H9 (cell line): ENCODE measurements at regions not wholly inside any gene's neighbourhood (a gene's known extent, or its start where the extent isn't known, plus 50 kb on each side); places are given as distances from the start of the nearest gene placed in this dataset.

ENCODE experiments used
- DNase-seq: peaks from one replicate; pipeline ENCODE4 v3.0.0-alpha.2; 2017
- H2AFZ ChIP-seq: one replicate; pipeline ENCODE4 v1.6.1; 2013; ENCODE audit warnings: mild to moderate bottlenecking, low read length, control low read depth, moderate library complexity
- H2AK5ac ChIP-seq: 2 replicates; pipeline ENCODE4 v1.6.1; 2013; ENCODE audit warnings: low read length, control low read depth, mixed read lengths; ENCODE audit not compliant: insufficient read length
- H2BK120ac ChIP-seq: one replicate; pipeline ENCODE4 v1.6.1; 2013; ENCODE audit warnings: low read depth, mild to moderate bottlenecking, low read length, control low read depth, inconsistent platforms; ENCODE audit not compliant: poor library complexity, severe bottlenecking
- H2BK12ac ChIP-seq: 2 replicates; pipeline ENCODE4 v1.6.1; 2013; ENCODE audit warnings: low read length, control low read depth, mixed read lengths, low read depth; ENCODE audit not compliant: insufficient read length
- H2BK15ac ChIP-seq: 2 replicates; pipeline ENCODE4 v1.6.1; 2013; ENCODE audit warnings: low read depth, low read length, control low read depth
- H2BK20ac ChIP-seq: one replicate; pipeline ENCODE4 v1.6.1; 2013; ENCODE audit warnings: low read depth, mild to moderate bottlenecking, low read length, control low read depth, inconsistent platforms; ENCODE audit not compliant: poor library complexity, severe bottlenecking
- H2BK5ac ChIP-seq: 2 replicates; pipeline ENCODE4 v1.6.1; 2013; ENCODE audit warnings: low read length, control low read depth, mixed read lengths; ENCODE audit not compliant: insufficient read length
- H3K14ac ChIP-seq: 2 replicates; pipeline ENCODE4 v1.6.1; 2013; ENCODE audit warnings: low read length, control low read depth; ENCODE audit not compliant: insufficient read depth
- H3K18ac ChIP-seq: 2 replicates; pipeline ENCODE4 v1.6.1; 2013; ENCODE audit warnings: low read depth, mild to moderate bottlenecking, mixed read lengths, low read length, control low read depth; ENCODE audit not compliant: insufficient read length
- H3K23ac ChIP-seq: 2 replicates; pipeline ENCODE4 v1.6.1; 2013; ENCODE audit warnings: low read length, control low read depth, mixed read lengths, low read depth; ENCODE audit not compliant: insufficient read length
- H3K23me2 ChIP-seq: 2 replicates; pipeline ENCODE4 v1.6.1; 2013; ENCODE audit warnings: low read depth, mild to moderate bottlenecking, mixed read lengths, low read length, control low read depth; ENCODE audit not compliant: insufficient read length, poor library complexity, severe bottlenecking
- H3K27ac ChIP-seq: 2 replicates; pipeline ENCODE4 v1.5.1; 2013; ENCODE audit warnings: low read length, control low read depth, mixed read lengths, low read depth; ENCODE audit not compliant: insufficient read length
- H3K27me3 ChIP-seq: 2 replicates; pipeline ENCODE4 v1.6.1; 2013; ENCODE audit warnings: low read length, control low read depth, inconsistent platforms; ENCODE audit not compliant: insufficient read depth
- H3K4ac ChIP-seq: 2 replicates; pipeline ENCODE4 v1.6.1; 2013; ENCODE audit warnings: low read depth, mild to moderate bottlenecking, control low read depth, inconsistent platforms, low read length, moderate library complexity
- H3K4me1 ChIP-seq: 2 replicates; pipeline ENCODE4 v1.6.1; 2013; ENCODE audit warnings: low read length, control low read depth, inconsistent platforms; ENCODE audit not compliant: insufficient read depth
- H3K4me2 ChIP-seq: 2 replicates; pipeline ENCODE4 v1.6.1; 2013; ENCODE audit warnings: low read length, control low read depth, mixed read lengths; ENCODE audit not compliant: insufficient read length, insufficient read depth
- H3K56ac ChIP-seq: 2 replicates; pipeline ENCODE4 v1.6.1; 2013; ENCODE audit warnings: low read depth, mild to moderate bottlenecking, mixed read lengths, low read length, control low read depth; ENCODE audit not compliant: insufficient read length
- H3K79me1 ChIP-seq: 2 replicates; pipeline ENCODE4 v1.6.1; 2013; ENCODE audit warnings: low read depth, mild to moderate bottlenecking, moderate library complexity, low read length, control low read depth, inconsistent platforms; ENCODE audit not compliant: insufficient read depth, poor library complexity, severe bottlenecking
- H3K79me2 ChIP-seq: 2 replicates; pipeline ENCODE4 v1.6.1; 2013; ENCODE audit warnings: low read length, control low read depth, inconsistent platforms; ENCODE audit not compliant: insufficient read depth
- H3K9ac ChIP-seq: 2 replicates; pipeline ENCODE4 v1.6.1; 2013; ENCODE audit warnings: low read length, control low read depth, mixed read lengths; ENCODE audit not compliant: insufficient read length; ENCODE audit errors: extremely low read depth
- H3K9me3 ChIP-seq: one replicate; pipeline ENCODE4 v1.6.1; 2013; ENCODE audit warnings: low read depth, low read length, inconsistent platforms; ENCODE audit not compliant: control insufficient read depth
- H3T11ph ChIP-seq: one replicate; pipeline ENCODE4 v1.6.1; 2013; ENCODE audit warnings: mild to moderate bottlenecking, low read length, control low read depth, inconsistent platforms
- H4K20me1 ChIP-seq: one replicate; pipeline ENCODE4 v1.6.1; 2013; ENCODE audit not compliant: control insufficient read depth, insufficient read length, insufficient read depth
- H4K5ac ChIP-seq: 2 replicates; pipeline ENCODE4 v1.6.1; 2013; ENCODE audit warnings: low read depth, mild to moderate bottlenecking, mixed read lengths, low read length, control low read depth; ENCODE audit not compliant: insufficient read length
- H4K8ac ChIP-seq: replicated peaks from 2 replicates; pipeline ENCODE4 v1.6.1; 2013; ENCODE audit warnings: low read length, control low read depth, mixed read lengths, low read depth; ENCODE audit not compliant: insufficient read length
- H4K91ac ChIP-seq: 2 replicates; pipeline ENCODE4 v1.6.1; 2013; ENCODE audit warnings: low read depth, mild to moderate bottlenecking, moderate library complexity, mixed read lengths, low read length, control low read depth; ENCODE audit not compliant: insufficient read length
- H3K27ac Mint-ChIP-seq, 3 experiments: 2 replicates in 2 of 3; 3 replicates in 1 of 3; pipeline ENCODE4 v1.8.0; 2020 to 2021; ENCODE audit warnings: mixed read lengths in 3 of 3, mild to moderate bottlenecking in 1 of 3, moderate library complexity in 1 of 3
- H3K27me3 Mint-ChIP-seq: 2 replicates; pipeline ENCODE4 v1.8.0; 2021; ENCODE audit warnings: low read depth, mild to moderate bottlenecking, moderate library complexity, mixed read lengths
- H3K36me3 Mint-ChIP-seq, 3 experiments: 2 replicates in 2 of 3; 3 replicates in 1 of 3; pipeline ENCODE4 v1.8.0; 2020 to 2021; ENCODE audit warnings: low read depth in 3 of 3, mixed read lengths in 3 of 3; ENCODE audit not compliant: insufficient read depth in 1 of 3
- H3K4me1 Mint-ChIP-seq, 2 experiments: 2 replicates each; pipeline ENCODE4 v1.8.0; 2020; ENCODE audit warnings: mixed read lengths in 2 of 2
- H3K4me3 Mint-ChIP-seq, 2 experiments: 2 replicates in 1 of 2; 3 replicates in 1 of 2; pipeline ENCODE4 v1.8.0; 2020 to 2021; ENCODE audit warnings: mild to moderate bottlenecking in 2 of 2, mixed read lengths in 2 of 2, moderate library complexity in 1 of 2
- H3K9me3 Mint-ChIP-seq, 2 experiments: 2 replicates in 1 of 2; 3 replicates in 1 of 2; pipeline ENCODE4 v1.8.0; 2020; ENCODE audit warnings: mild to moderate bottlenecking in 2 of 2, mixed read lengths in 2 of 2, moderate library complexity in 1 of 2
- TF ChIP-seq, protein P1 (sequence below): fragments of 200-600 bp; sonication (generic); conservative IDR thresholded peaks from 3 replicates; pipeline ENCODE4 v1.8.0; 2021; ENCODE audit warnings: antibody characterized with exemption, mild to moderate bottlenecking

DNA sequence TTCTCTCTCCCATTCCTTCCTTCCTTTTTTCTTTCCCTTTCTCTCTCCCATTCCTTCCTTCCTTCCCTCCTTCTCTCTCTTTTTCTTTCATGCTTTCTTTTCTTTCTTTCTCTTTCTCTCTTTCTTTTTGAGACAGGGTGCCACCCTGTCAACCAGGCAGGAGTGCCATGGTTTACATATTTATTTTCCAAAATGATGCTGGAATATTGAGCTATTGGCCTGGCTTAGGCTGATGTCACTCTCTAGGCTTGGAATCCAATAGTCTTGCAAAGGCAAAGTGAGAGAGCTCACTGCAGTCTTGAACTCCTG is 159.1 kb downstream of the BAMBI start:
- H3K23ac ChIP-seq = no peak overlapping the region
- no peak overlapping the region for H3T11ph ChIP-seq
- H2AFZ ChIP-seq = no peak overlapping the region
- H3K27me3 ChIP-seq = no peaks in the 10 kb centered on the region
- no peak overlapping the region for H3K4ac ChIP-seq
- no peaks in the 10 kb centered on the region for H3K79me2 ChIP-seq
- H3K79me1 ChIP-seq = no peaks in the 10 kb centered on the region
- H2AK5ac ChIP-seq = no peak overlapping the region
- H3K56ac ChIP-seq = no peak overlapping the region
- Mint-ChIP-seq H3K4me3 (no peak overlapping the region), H3K9me3 (no peaks in the 10 kb centered on the region), H3K4me1 (no peaks in the 10 kb centered on the region), H3K27ac (no peak overlapping the region; a peak in 1 of 7 replicates), H3K27me3 (peaks cover 3% of the 10 kb centered on the region; the same call in 1 of the 2 replicates), H3K36me3 (no peaks in the 10 kb centered on the region)
- no peak overlapping the region for H3K9ac ChIP-seq
- H2BK20ac ChIP-seq = no peak overlapping the region
- H4K8ac ChIP-seq = no peak overlapping the region
- H4K20me1 ChIP-seq = no peaks in the 10 kb centered on the region
- H4K91ac ChIP-seq = no peak overlapping the region
- no peak overlapping the region for H3K14ac ChIP-seq
- H3K23me2 ChIP-seq = no peaks in the 10 kb centered on the region
- no peak overlapping the region for H2BK120ac ChIP-seq
- no peak overlapping the region for H2BK5ac ChIP-seq
- no peak overlapping the region for H3K18ac ChIP-seq
- H3K4me2 ChIP-seq = no peak overlapping the region
- DNase-seq = no peak
- no peaks in the 10 kb centered on the region for H3K9me3 ChIP-seq
- TF ChIP-seq, protein P1, sequence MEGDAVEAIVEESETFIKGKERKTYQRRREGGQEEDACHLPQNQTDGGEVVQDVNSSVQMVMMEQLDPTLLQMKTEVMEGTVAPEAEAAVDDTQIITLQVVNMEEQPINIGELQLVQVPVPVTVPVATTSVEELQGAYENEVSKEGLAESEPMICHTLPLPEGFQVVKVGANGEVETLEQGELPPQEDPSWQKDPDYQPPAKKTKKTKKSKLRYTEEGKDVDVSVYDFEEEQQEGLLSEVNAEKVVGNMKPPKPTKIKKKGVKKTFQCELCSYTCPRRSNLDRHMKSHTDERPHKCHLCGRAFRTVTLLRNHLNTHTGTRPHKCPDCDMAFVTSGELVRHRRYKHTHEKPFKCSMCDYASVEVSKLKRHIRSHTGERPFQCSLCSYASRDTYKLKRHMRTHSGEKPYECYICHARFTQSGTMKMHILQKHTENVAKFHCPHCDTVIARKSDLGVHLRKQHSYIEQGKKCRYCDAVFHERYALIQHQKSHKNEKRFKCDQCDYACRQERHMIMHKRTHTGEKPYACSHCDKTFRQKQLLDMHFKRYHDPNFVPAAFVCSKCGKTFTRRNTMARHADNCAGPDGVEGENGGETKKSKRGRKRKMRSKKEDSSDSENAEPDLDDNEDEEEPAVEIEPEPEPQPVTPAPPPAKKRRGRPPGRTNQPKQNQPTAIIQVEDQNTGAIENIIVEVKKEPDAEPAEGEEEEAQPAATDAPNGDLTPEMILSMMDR = no peak
- no peak overlapping the region for H2BK12ac ChIP-seq
- no peak overlapping the region for H3K27ac ChIP-seq
- H4K5ac ChIP-seq = no peak overlapping the region
- no peaks in the 10 kb centered on the region for H3K4me1 ChIP-seq
- no peak overlapping the region for H2BK15ac ChIP-seq
